A673 (cell line): ENCODE measurements at regions not wholly inside any gene's neighbourhood (a gene's known extent, or its start where the extent isn't known, plus 50 kb on each side); places are given as distances from the start of the nearest gene placed in this dataset.

Experiments
- BruUV-seq: library from RNA; stranded (reverse); fragments of 400-500 nt; replicated peaks from 2 replicates; lab custom pipeline; 2021; lab: Mats Ljungman, UMichigan
- CTCF ChIA-PET: fragments of 300-600 bp; sonication (Branson Sonifier 250); formaldehyde crosslinking; loops from one replicate; lab custom pipeline; 2022; ENCODE audit warnings: antibody characterized with exemption; lab: Charles Lee
- POLR2A ChIA-PET: fragments of 300-600 bp; sonication (Branson Sonifier 250); formaldehyde crosslinking; loops from one replicate; lab custom pipeline; 2022; ENCODE audit warnings: antibody characterized with exemption; ENCODE audit not compliant: low non-redundant PET; lab: Charles Lee
- DNase-seq: peaks from one replicate; pipeline ENCODE4 v3.0.0-alpha.2; 2015; ENCODE audit warnings: low spot score
- H3K27ac ChIP-seq: fragments of 200-600 bp; sonication (generic); 2 replicates; pipeline ENCODE4 v1.5.1; 2016; ENCODE audit warnings: mixed run types, low read depth, mild to moderate bottlenecking, mixed read lengths, antibody characterized with exemption, low read length; ENCODE audit not compliant: poor library complexity, severe bottlenecking
- H3K27me3 ChIP-seq: fragments of 200-600 bp; sonication (generic); replicated peaks from 2 replicates; pipeline ENCODE4 v1.6.1; 2017; ENCODE audit warnings: mixed run types, low read depth, mild to moderate bottlenecking, mixed read lengths, antibody characterized with exemption, low read length; ENCODE audit not compliant: insufficient read depth, poor library complexity
- H3K36me3 ChIP-seq: fragments of 200-600 bp; sonication (generic); 2 replicates; pipeline ENCODE4 v1.6.1; 2016; ENCODE audit warnings: mixed run types, mild to moderate bottlenecking, mixed read lengths, antibody characterized with exemption, low read length; ENCODE audit not compliant: insufficient read depth, poor library complexity, severe bottlenecking
- H3K4me1 ChIP-seq: fragments of 200-600 bp; sonication (generic); 2 replicates; pipeline ENCODE4 v1.6.1; 2017; ENCODE audit warnings: mixed run types, mild to moderate bottlenecking, mixed read lengths, antibody characterized with exemption, low read length; ENCODE audit not compliant: insufficient read depth, poor library complexity, severe bottlenecking
- H3K4me3 ChIP-seq: fragments of 200-600 bp; sonication (generic); 2 replicates; pipeline ENCODE4 v1.5.1; 2016; ENCODE audit warnings: low read depth, mixed run types, mild to moderate bottlenecking, mixed read lengths, low read length; ENCODE audit not compliant: poor library complexity, severe bottlenecking
- H3K9me3 ChIP-seq: fragments of 200-600 bp; sonication (generic); 2 replicates; pipeline ENCODE4 v1.6.1; 2016; ENCODE audit warnings: mixed run types, low read depth, mild to moderate bottlenecking, mixed read lengths, antibody characterized with exemption, low read length; ENCODE audit not compliant: poor library complexity, severe bottlenecking
- CTCF ChIP-seq: fragments of 300-800, 200-600 bp; sonication (generic); conservative IDR thresholded peaks from 2 replicates; pipeline ENCODE4 v1.5.1; 2017; ENCODE audit warnings: low read depth, mild to moderate bottlenecking, antibody characterized with exemption, low read length, moderate library complexity, mixed read lengths
- EZH2 ChIP-seq: fragments of 200-600 bp; sonication (generic); IDR thresholded peaks from 2 replicates; pipeline ENCODE4 v1.6.1; 2017; ENCODE audit warnings: borderline replicate concordance, low read depth, mild to moderate bottlenecking, mixed read lengths, antibody characterized with exemption, low read length; ENCODE audit not compliant: poor library complexity, severe bottlenecking
- intact Hi-C: fragments of 100-400 bp; cut with micrococcal nuclease; formaldehyde crosslinking; loops from one replicate; pipeline ENCODE4 v1.10.0; 2022; ENCODE audit not compliant: unreplicated experiment

- DNase-seq = no peak
- intact Hi-C loops = no loop called here
- no TSS peak for BruUV-seq
- no peaks in the 10 kb centered on the region for H3K9me3 ChIP-seq
- no peaks in the 10 kb centered on the region for H3K36me3 ChIP-seq
- CTCF ChIA-PET = no interaction called here
- peaks cover 46% of the 10 kb centered on the region for H3K27me3 ChIP-seq
- H3K4me1 ChIP-seq = no peaks in the 10 kb centered on the region
- H3K27ac ChIP-seq = no peak overlapping the region
- POLR2A ChIA-PET = no interaction called here
- H3K4me3 ChIP-seq = no peak overlapping the region
- TF ChIP-seq EZH2 (no peak), CTCF (no peak)
Observed at GRCh38 chr12:115756804-115757203, 520.7 kb downstream of the MED13L start.

- H3K4me1 ChIP-seq = no peaks in the 10 kb centered on the region
- no TSS peak for BruUV-seq
- H3K9me3 ChIP-seq = no peaks in the 10 kb centered on the region
- H3K4me3 ChIP-seq = no peak overlapping the region
- DNase-seq = no peak
- intact Hi-C loops = no loop called here
- TF ChIP-seq CTCF (no peak), EZH2 (no peak)
- ChIA-PET CTCF (no interaction called here), POLR2A (no interaction called here)
- H3K27me3 ChIP-seq = peaks cover 46% of the 10 kb centered on the region
- H3K36me3 ChIP-seq = no peaks in the 10 kb centered on the region
- H3K27ac ChIP-seq = no peak overlapping the region
Observed at GRCh38 chr12:115756271-115756670, 521.2 kb downstream of the MED13L start.

- intact Hi-C loops = no loop called here
Observed at GRCh38 chr12:115755725-115756085, 521.8 kb downstream of the MED13L start.

More at GRCh38 chr12:115755725-115756085, 521.8 kb downstream of the MED13L start:
- Histone ChIP-seq H3K27ac (no peak overlapping the region), H3K9me3 (no peaks in the 10 kb centered on the region), H3K36me3 (no peaks in the 10 kb centered on the region), H3K4me1 (no peaks in the 10 kb centered on the region), H3K4me3 (no peak overlapping the region), H3K27me3 (peaks cover 46% of the 10 kb centered on the region)
- TF ChIP-seq EZH2 = no peak
- TF ChIP-seq CTCF = no peak
- POLR2A ChIA-PET = no interaction called here
- CTCF ChIA-PET = no interaction called here
- no TSS peak for BruUV-seq
- DNase-seq = no peak
